ENCODE measurements at regions not wholly inside any gene's neighbourhood (a gene's known extent, or its start where the extent isn't known, plus 50 kb on each side); places are given as distances from the start of the nearest gene placed in this dataset.

- WGBS (ENCODE audit: insufficient coverage), result 88% methylated on average over 8 of the region's 9 CpGs
Measured at GRCh38 chr7:68334636-68335272, 1263.5 kb upstream of the AUTS2 start.

DNA sequence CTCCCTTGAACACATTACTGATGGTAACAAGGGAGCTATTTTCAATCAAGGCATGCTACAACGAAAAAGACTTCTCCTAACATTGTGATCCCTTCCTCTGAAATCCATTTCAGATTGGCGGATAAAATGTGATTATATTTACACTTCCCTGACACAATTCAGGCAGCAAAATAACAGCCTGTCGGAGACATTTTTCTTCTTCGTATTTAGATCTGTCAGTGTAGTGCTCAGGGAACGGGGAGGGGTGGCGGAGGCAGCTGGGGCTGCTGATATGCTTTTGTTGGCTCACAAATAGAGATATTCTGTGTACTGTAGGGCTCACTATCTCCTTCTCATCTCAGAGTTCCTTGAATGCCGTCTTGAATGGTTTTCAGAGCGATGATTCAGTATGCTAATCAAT lies 1261.7 kb upstream of the AUTS2 start:
- no peaks in the 10 kb centered on the region for H3K27me3 ChIP-seq (replicated peaks in 2 of 5; ENCODE audit: control insufficient read depth in 4 of 5, insufficient read depth in 5 of 5, low read length in 4 of 5)
- H3K27ac ChIP-seq (ENCODE audit: insufficient read depth in 1 of 2, low read depth in 1 of 2, low read length in 2 of 2, poor library complexity in 1 of 2, severe bottlenecking in 2 of 2), result no peak overlapping the region
- DNase-seq, result no peak
- WGBS (ENCODE audit: insufficient coverage), result 63% methylated on average over 4 of the region's 8 CpGs
- H3K9me3 ChIP-seq (ENCODE audit: control extremely low read depth in 1 of 5, control insufficient read depth in 4 of 5, insufficient read depth in 2 of 5, low read depth in 1 of 5, low read length in 4 of 5), result peaks cover 0 to 5% (median 2%) of the 10 kb centered on the region in 5 experiments
- H3K4me1 ChIP-seq (ENCODE audit: control extremely low read depth in 1 of 4, control insufficient read depth in 4 of 4, insufficient read depth in 4 of 4, low read length in 3 of 4), result no peaks in the 10 kb centered on the region
- no peak overlapping the region for H3K4me3 ChIP-seq (ENCODE audit: control insufficient read depth in 1 of 7, extremely low read depth in 1 of 7, insufficient read depth in 4 of 7, low read depth in 2 of 7, low read length in 6 of 7)
- POLR2A ChIA-PET, result no interaction called here
- CTCF ChIA-PET, result no interaction called here
- no peaks in the 10 kb centered on the region for H3K36me3 ChIP-seq (ENCODE audit: control insufficient read depth in 4 of 4, insufficient read depth in 4 of 4, low read length in 3 of 4)

More at GRCh38 chr7:68334636-68335272, 1263.5 kb upstream of the AUTS2 start:
- no peaks in the 10 kb centered on the region for H3K4me1 ChIP-seq (ENCODE audit: control extremely low read depth in 1 of 4, control insufficient read depth in 4 of 4, insufficient read depth in 4 of 4, low read length in 3 of 4)
- CTCF ChIA-PET, result no interaction called here
- no peak overlapping the region for H3K27ac ChIP-seq (ENCODE audit: insufficient read depth in 1 of 2, low read depth in 1 of 2, low read length in 2 of 2, poor library complexity in 1 of 2, severe bottlenecking in 2 of 2)
- no peak overlapping the region for H3K4me3 ChIP-seq (ENCODE audit: control insufficient read depth in 1 of 7, extremely low read depth in 1 of 7, insufficient read depth in 4 of 7, low read depth in 2 of 7, low read length in 6 of 7)
- POLR2A ChIA-PET, result no interaction called here
- H3K9me3 ChIP-seq (ENCODE audit: control extremely low read depth in 1 of 5, control insufficient read depth in 4 of 5, insufficient read depth in 2 of 5, low read depth in 1 of 5, low read length in 4 of 5), result peaks cover 0 to 6% (median 4%) of the 10 kb centered on the region in 5 experiments
- no peak for DNase-seq
- no peaks in the 10 kb centered on the region for H3K27me3 ChIP-seq (replicated peaks in 2 of 5; ENCODE audit: control insufficient read depth in 4 of 5, insufficient read depth in 5 of 5, low read length in 4 of 5)
- H3K36me3 ChIP-seq (ENCODE audit: control insufficient read depth in 4 of 4, insufficient read depth in 4 of 4, low read length in 3 of 4), result no peaks in the 10 kb centered on the region

DNA sequence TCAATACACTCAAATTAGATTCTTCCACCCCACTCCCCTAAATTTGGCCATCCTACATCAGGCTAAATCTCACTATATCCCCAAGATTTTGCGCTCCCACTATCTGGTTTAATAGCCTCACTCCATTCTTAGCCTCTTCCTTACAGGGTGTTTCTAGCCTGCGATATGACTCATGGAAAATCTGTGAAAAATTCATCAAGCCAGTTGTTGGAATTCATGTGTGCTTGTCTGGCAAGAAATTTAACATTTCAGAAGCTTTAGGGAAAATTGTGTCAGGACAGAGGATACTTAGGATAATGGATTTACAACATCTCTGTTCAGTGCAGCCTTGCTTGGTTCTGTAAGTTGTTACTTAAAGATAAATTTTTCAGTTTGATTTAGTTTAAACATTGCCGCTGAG lies 1249.9 kb upstream of the AUTS2 start:
- H3K4me3 ChIP-seq (ENCODE audit: control insufficient read depth in 1 of 7, extremely low read depth in 1 of 7, insufficient read depth in 4 of 7, low read depth in 2 of 7, low read length in 6 of 7), result no peak overlapping the region
- no peaks in the 10 kb centered on the region for H3K36me3 ChIP-seq (ENCODE audit: control insufficient read depth in 4 of 4, insufficient read depth in 4 of 4, low read length in 3 of 4)
- no peak overlapping the region for H3K27ac ChIP-seq (ENCODE audit: insufficient read depth in 1 of 2, low read depth in 1 of 2, low read length in 2 of 2, poor library complexity in 1 of 2, severe bottlenecking in 2 of 2)
- no peak for DNase-seq
- ChIA-PET CTCF (no interaction called here), POLR2A (interaction anchor here (0.6 kb wide), 1 partner anchor 831 kb away, joined by 3 read pairs; no protein-coding TSS in a partner anchor)
- H3K27me3 ChIP-seq (replicated peaks in 2 of 5; ENCODE audit: control insufficient read depth in 4 of 5, insufficient read depth in 5 of 5, low read length in 4 of 5), result no peaks in the 10 kb centered on the region
- WGBS (ENCODE audit: insufficient coverage), result 100% methylated on average over 3 of the region's 3 CpGs
- peaks cover 0 to 2% (median 0%) of the 10 kb centered on the region in 5 experiments for H3K9me3 ChIP-seq (ENCODE audit: control extremely low read depth in 1 of 5, control insufficient read depth in 4 of 5, insufficient read depth in 2 of 5, low read depth in 1 of 5, low read length in 4 of 5)
- H3K4me1 ChIP-seq (ENCODE audit: control extremely low read depth in 1 of 4, control insufficient read depth in 4 of 4, insufficient read depth in 4 of 4, low read length in 3 of 4), result no peaks in the 10 kb centered on the region

DNA sequence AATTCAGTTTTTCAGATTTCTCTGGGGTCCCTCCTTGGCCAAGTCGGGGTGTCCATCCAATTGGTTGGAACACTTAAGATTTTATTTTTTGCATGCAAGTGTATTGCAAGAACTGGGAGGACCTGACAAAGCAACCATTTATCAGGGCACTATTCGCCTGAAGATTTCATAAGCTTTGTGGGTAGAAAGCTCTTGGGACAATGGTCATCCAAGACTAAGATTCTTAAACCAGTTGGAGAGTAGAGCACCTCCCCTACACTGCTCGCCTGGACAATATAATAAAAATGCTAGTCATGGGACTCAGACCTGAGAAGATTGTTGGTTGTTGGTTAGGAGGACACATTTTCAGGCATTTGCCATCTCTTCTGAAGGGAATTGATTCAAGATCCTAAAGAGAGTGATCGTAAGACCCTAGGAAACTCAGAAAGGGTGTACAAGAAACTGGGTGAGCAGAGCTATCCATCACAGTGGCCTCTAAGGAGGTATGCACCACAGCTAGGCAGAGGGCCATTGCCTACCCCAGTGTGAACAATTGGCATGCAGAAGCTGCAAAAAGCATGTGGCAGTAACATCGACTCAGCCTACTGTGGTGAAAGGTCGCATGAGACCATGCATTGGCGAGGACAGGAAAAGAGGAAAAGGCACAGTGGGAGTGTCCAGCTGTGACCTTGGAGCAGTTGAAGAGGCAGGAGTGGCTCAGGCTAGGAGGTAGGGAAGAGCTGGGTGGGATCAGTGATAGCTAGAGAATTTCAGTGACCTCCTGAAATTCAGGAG lies 1235.3 kb upstream of the AUTS2 start:
- peaks cover 0 to 2% (median 0%) of the 10 kb centered on the region in 5 experiments for H3K9me3 ChIP-seq (ENCODE audit: control extremely low read depth in 1 of 5, control insufficient read depth in 4 of 5, insufficient read depth in 2 of 5, low read depth in 1 of 5, low read length in 4 of 5)
- CTCF ChIA-PET, result no interaction called here
- DNase-seq, result no peak
- no peaks in the 10 kb centered on the region for H3K36me3 ChIP-seq (ENCODE audit: control insufficient read depth in 4 of 4, insufficient read depth in 4 of 4, low read length in 3 of 4)
- no peak overlapping the region for H3K27ac ChIP-seq (ENCODE audit: insufficient read depth in 1 of 2, low read depth in 1 of 2, low read length in 2 of 2, poor library complexity in 1 of 2, severe bottlenecking in 2 of 2)
- no peaks in the 10 kb centered on the region for H3K27me3 ChIP-seq (replicated peaks in 2 of 5; ENCODE audit: control insufficient read depth in 4 of 5, insufficient read depth in 5 of 5, low read length in 4 of 5)
- H3K4me3 ChIP-seq (ENCODE audit: control insufficient read depth in 1 of 7, extremely low read depth in 1 of 7, insufficient read depth in 4 of 7, low read depth in 2 of 7, low read length in 6 of 7), result no peak overlapping the region
- WGBS (ENCODE audit: insufficient coverage), result 73% methylated on average over 6 of the region's 7 CpGs
- POLR2A ChIA-PET, result no interaction called here
- H3K4me1 ChIP-seq (ENCODE audit: control extremely low read depth in 1 of 4, control insufficient read depth in 4 of 4, insufficient read depth in 4 of 4, low read length in 3 of 4), result no peaks in the 10 kb centered on the region

GRCh38 chr7:68364886-68365625 lies 1233.2 kb upstream of the AUTS2 start:
- Histone ChIP-seq H3K27ac (ENCODE audit: insufficient read depth in 1 of 2, low read depth in 1 of 2, low read length in 2 of 2, poor library complexity in 1 of 2, severe bottlenecking in 2 of 2) (no peak overlapping the region), H3K36me3 (ENCODE audit: control insufficient read depth in 4 of 4, insufficient read depth in 4 of 4, low read length in 3 of 4) (no peaks in the 10 kb centered on the region), H3K9me3 (ENCODE audit: control extremely low read depth in 1 of 5, control insufficient read depth in 4 of 5, insufficient read depth in 2 of 5, low read depth in 1 of 5, low read length in 4 of 5) (peaks cover 0 to 2% (median 0%) of the 10 kb centered on the region in 5 experiments), H3K27me3 (replicated peaks in 2 of 5; ENCODE audit: control insufficient read depth in 4 of 5, insufficient read depth in 5 of 5, low read length in 4 of 5) (no peaks in the 10 kb centered on the region), H3K4me3 (ENCODE audit: control insufficient read depth in 1 of 7, extremely low read depth in 1 of 7, insufficient read depth in 4 of 7, low read depth in 2 of 7, low read length in 6 of 7) (no peak overlapping the region), H3K4me1 (ENCODE audit: control extremely low read depth in 1 of 4, control insufficient read depth in 4 of 4, insufficient read depth in 4 of 4, low read length in 3 of 4) (no peaks in the 10 kb centered on the region)
- CTCF ChIA-PET, result no interaction called here
- POLR2A ChIA-PET, result no interaction called here
- WGBS (ENCODE audit: insufficient coverage), result 61% methylated on average over 4 of the region's 5 CpGs
- DNase-seq, result no peak

- no peak overlapping the region for H3K4me3 ChIP-seq (ENCODE audit: control insufficient read depth in 1 of 7, extremely low read depth in 1 of 7, insufficient read depth in 4 of 7, low read depth in 2 of 7, low read length in 6 of 7)
- peaks cover 0 to 2% (median 0%) of the 10 kb centered on the region in 5 experiments for H3K9me3 ChIP-seq (ENCODE audit: control extremely low read depth in 1 of 5, control insufficient read depth in 4 of 5, insufficient read depth in 2 of 5, low read depth in 1 of 5, low read length in 4 of 5)
- no peaks in the 10 kb centered on the region for H3K36me3 ChIP-seq (ENCODE audit: control insufficient read depth in 4 of 4, insufficient read depth in 4 of 4, low read length in 3 of 4)
- no peaks in the 10 kb centered on the region for H3K27me3 ChIP-seq (replicated peaks in 2 of 5; ENCODE audit: control insufficient read depth in 4 of 5, insufficient read depth in 5 of 5, low read length in 4 of 5)
- H3K4me1 ChIP-seq (ENCODE audit: control extremely low read depth in 1 of 4, control insufficient read depth in 4 of 4, insufficient read depth in 4 of 4, low read length in 3 of 4), result no peaks in the 10 kb centered on the region
- CTCF ChIA-PET, result no interaction called here
- no peak overlapping the region for H3K27ac ChIP-seq (ENCODE audit: insufficient read depth in 1 of 2, low read depth in 1 of 2, low read length in 2 of 2, poor library complexity in 1 of 2, severe bottlenecking in 2 of 2)
- POLR2A ChIA-PET, result interaction anchor here (0.6 kb wide), 1 partner anchor 21 kb away, joined by 3 read pairs; no protein-coding TSS in a partner anchor
- DNase-seq, result no peak
- WGBS (ENCODE audit: insufficient coverage), result 53% methylated on average over 3 of the region's 7 CpGs
Measured at GRCh38 chr7:68371985-68372384, 1226.3 kb upstream of the AUTS2 start.
